Activated naive CD4-positive, alpha-beta T cell treated with anti-CD3 and anti-CD28 coated beads, Interleukin-2, amount 50 U/mL, for 24 hours (primary cell): ENCODE measurements at regions not wholly inside any gene's neighbourhood (a gene's known extent, or its start where the extent isn't known, plus 50 kb on each side); places are given as distances from the start of the nearest gene placed in this dataset.

ENCODE experiments used
- H3K27ac Mint-ChIP-seq: one replicate; pipeline ENCODE4 v1.8.0; 2021; ENCODE audit warnings: mild to moderate bottlenecking, mixed read lengths
- H3K27me3 Mint-ChIP-seq: one replicate; pipeline ENCODE4 v1.8.0; 2021; ENCODE audit warnings: mixed read lengths
- H3K36me3 Mint-ChIP-seq: one replicate; pipeline ENCODE4 v1.8.0; 2021; ENCODE audit warnings: mixed read lengths
- H3K4me1 Mint-ChIP-seq: one replicate; pipeline ENCODE4 v1.8.0; 2021; ENCODE audit warnings: mixed read lengths
- H3K4me3 Mint-ChIP-seq: one replicate; pipeline ENCODE4 v1.8.0; 2021; ENCODE audit warnings: mild to moderate bottlenecking, mixed read lengths
- H3K9me3 Mint-ChIP-seq: one replicate; pipeline ENCODE4 v1.8.0; 2021; ENCODE audit warnings: mixed read lengths

DNA sequence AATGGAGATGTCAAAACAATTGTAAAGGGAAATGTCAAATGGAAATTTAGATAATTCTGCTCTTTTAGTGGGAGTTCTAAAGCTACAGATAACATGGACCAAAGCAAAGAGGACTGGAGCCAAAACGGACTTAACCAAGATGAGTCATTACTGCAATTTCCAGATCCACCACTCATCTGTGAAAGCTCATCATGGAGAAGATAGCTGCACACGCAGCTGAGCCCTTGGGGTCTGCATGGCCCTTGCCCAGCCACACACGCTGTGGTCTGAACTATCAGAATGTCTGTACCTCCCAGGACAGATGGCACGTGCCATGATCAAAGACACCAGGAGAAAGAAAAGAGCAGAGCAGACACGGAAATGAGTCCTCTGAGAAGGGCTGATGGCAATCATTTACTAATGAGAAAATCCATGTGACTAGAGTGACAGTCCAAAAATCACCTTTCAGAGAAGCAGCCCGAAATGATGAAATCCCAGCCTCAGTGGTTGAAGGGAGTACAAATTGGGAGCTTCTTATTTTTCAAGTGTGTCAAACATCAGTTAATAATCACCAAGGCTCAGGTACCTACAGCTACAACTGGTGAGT lies 177.9 kb upstream of the MGMT start:
- Mint-ChIP-seq H3K9me3 (no peaks in the 10 kb centered on the region), H3K27me3 (peaks cover 4% of the 10 kb centered on the region), H3K36me3 (no peaks in the 10 kb centered on the region), H3K27ac (no peak overlapping the region), H3K4me1 (no peaks in the 10 kb centered on the region), H3K4me3 (no peak overlapping the region)

DNA sequence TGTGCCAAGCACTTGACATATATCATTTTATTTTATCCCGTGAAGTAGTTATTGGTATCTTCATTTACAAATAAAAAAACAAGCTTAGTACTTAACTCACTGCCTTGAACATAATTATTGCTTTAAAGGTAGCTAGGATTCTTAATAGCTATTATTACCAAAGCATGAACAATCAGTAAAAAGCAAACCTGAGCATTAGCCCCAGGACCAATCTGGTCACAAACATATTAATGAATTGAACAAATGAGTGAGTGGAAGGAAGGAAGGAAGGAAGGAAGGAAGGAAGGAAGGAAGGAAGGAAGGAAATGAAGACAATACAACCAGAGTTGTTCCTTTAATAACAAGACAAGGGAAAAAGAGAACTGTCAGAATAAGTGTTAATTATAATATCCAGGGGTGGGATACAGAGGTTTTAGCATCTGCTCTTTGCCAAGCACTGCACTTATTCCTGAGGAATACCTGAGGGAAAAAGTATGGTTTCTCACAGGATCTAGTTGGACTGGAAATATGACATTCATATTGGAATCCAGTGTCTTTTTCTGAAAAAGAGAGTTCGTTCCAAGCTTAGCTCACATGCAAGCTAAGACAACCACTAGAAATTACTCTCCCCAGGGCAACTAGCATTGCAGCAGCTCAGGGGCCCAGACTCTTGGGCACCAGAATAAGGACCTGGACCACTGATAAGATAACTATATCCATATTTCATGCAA lies 172.9 kb upstream of the MGMT start:
- Mint-ChIP-seq H3K36me3 (no peaks in the 10 kb centered on the region), H3K27me3 (peaks cover 3% of the 10 kb centered on the region), H3K9me3 (no peaks in the 10 kb centered on the region), H3K27ac (no peak overlapping the region), H3K4me3 (no peak overlapping the region), H3K4me1 (no peaks in the 10 kb centered on the region)

DNA sequence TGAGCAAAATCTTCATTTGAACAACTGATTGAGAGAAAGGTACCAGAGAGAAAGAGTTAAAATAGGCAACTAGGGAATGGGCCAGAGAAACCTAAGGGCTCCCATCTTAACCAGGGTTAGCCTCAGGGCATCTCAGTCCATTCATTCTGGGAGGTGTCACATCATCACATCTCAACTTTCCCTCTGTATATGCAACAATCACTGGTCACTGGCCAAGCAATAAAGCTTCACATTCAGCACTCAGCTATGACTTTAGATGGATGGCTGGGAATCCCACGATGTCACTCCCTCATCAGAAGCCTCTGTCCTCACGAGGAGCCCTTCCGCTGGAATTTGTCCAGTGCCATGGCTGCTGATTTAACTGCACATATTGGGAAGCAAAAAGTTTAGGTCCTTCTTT lies 172.1 kb upstream of the MGMT start:
- H3K36me3 Mint-ChIP-seq, result no peaks in the 10 kb centered on the region
- no peaks in the 10 kb centered on the region for H3K4me1 Mint-ChIP-seq
- no peaks in the 10 kb centered on the region for H3K9me3 Mint-ChIP-seq

DNA sequence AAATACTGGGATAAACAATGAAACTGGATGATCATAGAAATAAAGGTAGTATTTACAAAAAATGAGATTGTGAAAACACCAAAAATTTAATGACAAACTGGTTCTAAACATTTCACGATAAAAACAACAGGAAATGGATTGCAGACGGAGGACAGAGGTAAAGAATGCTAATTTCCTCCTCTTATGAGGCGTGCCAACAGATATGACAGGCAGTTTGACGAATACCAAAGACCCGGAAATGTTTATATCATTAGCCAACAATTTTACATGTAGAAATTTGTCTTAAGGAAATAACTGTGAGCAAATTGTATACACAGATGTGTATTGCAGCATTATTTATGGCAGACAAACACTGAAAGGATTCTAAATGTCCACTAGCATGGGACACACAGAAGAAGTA lies 162.0 kb upstream of the MGMT start:
- Mint-ChIP-seq H3K36me3 (no peaks in the 10 kb centered on the region), H3K4me3 (no peak overlapping the region), H3K27ac (no peak overlapping the region), H3K9me3 (no peaks in the 10 kb centered on the region), H3K27me3 (peaks cover 2% of the 10 kb centered on the region), H3K4me1 (no peaks in the 10 kb centered on the region)

More for the DNA sequence above, 172.1 kb upstream of the MGMT start:
- H3K27ac Mint-ChIP-seq, result no peak overlapping the region
- peaks cover 3% of the 10 kb centered on the region for H3K27me3 Mint-ChIP-seq
- no peak overlapping the region for H3K4me3 Mint-ChIP-seq

DNA sequence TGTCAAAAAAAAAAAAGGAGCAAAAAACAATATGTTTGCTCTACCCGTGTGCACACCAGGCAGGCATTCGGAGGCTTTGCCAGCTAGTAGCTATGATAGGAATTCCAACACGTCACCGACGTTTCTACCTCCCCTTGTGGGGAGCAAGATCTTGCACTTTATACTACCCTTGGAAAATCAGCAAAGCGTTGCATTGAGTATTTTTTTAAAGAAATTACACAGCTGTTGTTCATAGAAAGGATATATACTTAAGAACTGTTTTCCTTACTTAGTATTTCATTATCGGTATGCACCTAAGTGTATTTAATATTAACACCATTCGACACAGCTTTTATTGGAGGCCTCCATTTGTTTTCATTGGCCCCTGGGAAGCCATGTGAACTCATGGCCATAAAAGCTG lies 159.9 kb upstream of the MGMT start:
- no peaks in the 10 kb centered on the region for H3K9me3 Mint-ChIP-seq
- H3K36me3 Mint-ChIP-seq, result no peaks in the 10 kb centered on the region
- no peak overlapping the region for H3K27ac Mint-ChIP-seq
- no peak overlapping the region for H3K4me3 Mint-ChIP-seq
- no peaks in the 10 kb centered on the region for H3K4me1 Mint-ChIP-seq
- peaks cover 2% of the 10 kb centered on the region for H3K27me3 Mint-ChIP-seq

DNA sequence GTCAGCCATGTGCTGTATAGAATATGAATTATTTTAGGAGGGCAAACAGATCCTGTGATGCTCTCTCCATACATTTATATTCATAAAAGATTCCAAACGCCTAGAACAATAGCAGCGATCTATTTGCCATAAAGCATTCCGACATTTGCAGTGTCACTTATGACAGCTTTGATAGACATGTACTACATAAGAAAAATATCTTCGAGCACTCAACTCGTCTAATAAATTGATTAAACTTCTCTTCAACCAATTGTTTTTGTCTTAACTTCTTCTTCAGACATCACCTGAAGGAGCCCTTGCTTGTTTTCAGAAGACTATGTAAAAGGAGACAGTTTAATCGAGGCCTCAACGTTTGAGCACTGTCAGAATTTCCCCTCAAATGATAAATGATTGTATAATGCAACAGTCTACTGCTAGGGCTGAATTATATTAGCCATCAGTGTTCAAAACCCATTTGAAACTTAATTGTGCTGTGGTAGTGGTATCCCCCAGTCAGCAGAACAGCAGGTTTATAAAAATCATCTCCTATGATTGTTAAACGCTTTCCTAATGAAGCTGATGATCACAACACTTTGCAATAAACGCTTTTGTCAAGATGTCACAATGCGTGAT lies 158.0 kb upstream of the MGMT start:
- H3K27ac Mint-ChIP-seq, result no peak overlapping the region
- no peaks in the 10 kb centered on the region for H3K9me3 Mint-ChIP-seq
- H3K4me1 Mint-ChIP-seq, result no peaks in the 10 kb centered on the region
- peaks cover 4% of the 10 kb centered on the region for H3K27me3 Mint-ChIP-seq
- H3K36me3 Mint-ChIP-seq, result no peaks in the 10 kb centered on the region
- no peak overlapping the region for H3K4me3 Mint-ChIP-seq

DNA sequence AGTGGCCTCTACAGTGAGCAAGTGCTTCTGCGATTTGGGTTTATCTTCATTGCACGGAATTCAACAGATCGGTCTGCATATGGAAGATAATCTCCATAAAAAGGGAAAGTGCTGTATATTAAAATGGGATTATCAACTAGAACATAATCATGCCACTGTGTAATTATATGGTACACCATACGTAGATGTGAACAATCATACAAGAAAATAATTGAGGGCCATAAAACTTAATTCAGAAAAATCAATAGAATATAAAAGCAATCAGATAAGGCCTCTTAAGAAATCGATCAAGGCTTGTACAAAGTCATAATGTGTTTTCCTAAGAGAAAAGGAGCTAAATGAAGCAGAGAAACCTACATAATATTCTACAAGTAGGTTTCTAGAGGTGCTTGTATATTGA lies 157.5 kb upstream of the MGMT start:
- Mint-ChIP-seq H3K27me3 (peaks cover 4% of the 10 kb centered on the region), H3K4me3 (no peak overlapping the region), H3K27ac (no peak overlapping the region), H3K36me3 (no peaks in the 10 kb centered on the region), H3K9me3 (peaks cover under 1% of the 10 kb centered on the region), H3K4me1 (no peaks in the 10 kb centered on the region)

DNA sequence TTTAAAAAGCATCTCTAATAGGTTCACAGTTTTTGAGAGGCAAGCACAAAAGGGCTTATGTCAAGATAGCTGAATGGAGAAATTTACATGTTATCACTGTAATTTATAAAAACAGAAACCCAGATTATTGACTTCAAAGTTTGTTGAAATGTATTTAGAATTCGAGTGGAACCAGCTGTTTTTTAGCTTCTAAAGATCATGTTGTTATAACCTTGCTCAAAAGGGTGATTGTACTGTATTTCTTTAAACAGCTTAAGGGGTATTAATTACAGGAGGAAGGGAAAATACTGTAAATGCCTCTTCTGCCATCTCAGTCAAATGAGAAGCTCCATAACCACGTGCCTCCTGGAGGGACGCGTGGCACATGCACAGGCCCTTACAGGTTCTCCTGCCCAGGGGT lies 156.2 kb upstream of the MGMT start:
- Mint-ChIP-seq H3K36me3 (no peaks in the 10 kb centered on the region), H3K9me3 (peaks cover 7% of the 10 kb centered on the region), H3K4me3 (no peak overlapping the region), H3K27ac (no peak overlapping the region), H3K27me3 (peaks cover 6% of the 10 kb centered on the region), H3K4me1 (no peaks in the 10 kb centered on the region)

DNA sequence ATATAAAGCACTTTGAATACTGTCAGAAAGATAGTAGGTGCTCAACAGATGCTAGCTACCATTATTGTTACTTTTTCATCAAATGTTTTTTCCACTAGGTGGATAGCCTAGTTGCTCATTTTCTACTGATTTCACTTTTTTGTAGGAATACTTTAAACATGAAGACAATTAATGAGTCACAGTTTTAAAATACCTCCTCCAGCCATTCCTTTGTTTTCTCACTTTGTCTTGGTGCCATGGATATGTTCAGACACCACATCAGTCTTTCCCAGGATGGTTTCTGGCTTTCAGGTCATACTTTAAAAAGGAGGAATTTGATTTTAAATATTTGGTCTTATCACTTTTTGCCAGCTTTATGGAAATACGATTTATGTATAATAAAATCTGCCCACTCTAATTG lies 147.1 kb upstream of the MGMT start:
- Mint-ChIP-seq H3K4me1 (no peaks in the 10 kb centered on the region), H3K4me3 (no peak overlapping the region), H3K36me3 (peaks cover 5% of the 10 kb centered on the region), H3K9me3 (peaks cover 16% of the 10 kb centered on the region), H3K27me3 (peaks cover 5% of the 10 kb centered on the region), H3K27ac (no peak overlapping the region)

DNA sequence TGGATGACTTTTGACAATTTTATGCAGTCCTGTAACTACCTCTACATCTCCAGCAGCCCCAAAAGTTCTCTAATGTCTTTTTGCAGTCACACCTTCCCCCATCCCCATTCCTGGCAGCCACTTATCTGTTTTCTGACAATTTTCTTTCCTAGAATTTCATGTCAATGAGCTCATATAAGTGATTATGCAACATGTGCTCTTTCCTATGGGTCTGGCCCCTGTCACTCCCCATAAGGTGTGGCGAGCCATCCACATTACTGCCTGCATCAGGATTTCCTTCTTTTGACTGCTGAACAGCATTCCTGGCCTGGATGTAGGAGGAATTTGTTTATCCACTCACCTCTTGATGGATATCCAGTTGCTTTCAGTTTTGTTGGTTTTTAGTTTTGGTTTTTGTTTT lies 146.7 kb upstream of the MGMT start:
- H3K36me3 Mint-ChIP-seq, result peaks cover 5% of the 10 kb centered on the region
- H3K27ac Mint-ChIP-seq, result peak overlapping the region; percentile 2
- H3K4me1 Mint-ChIP-seq, result no peaks in the 10 kb centered on the region
- peaks cover 14% of the 10 kb centered on the region for H3K9me3 Mint-ChIP-seq
- no peak overlapping the region for H3K4me3 Mint-ChIP-seq
- H3K27me3 Mint-ChIP-seq, result peaks cover 4% of the 10 kb centered on the region

DNA sequence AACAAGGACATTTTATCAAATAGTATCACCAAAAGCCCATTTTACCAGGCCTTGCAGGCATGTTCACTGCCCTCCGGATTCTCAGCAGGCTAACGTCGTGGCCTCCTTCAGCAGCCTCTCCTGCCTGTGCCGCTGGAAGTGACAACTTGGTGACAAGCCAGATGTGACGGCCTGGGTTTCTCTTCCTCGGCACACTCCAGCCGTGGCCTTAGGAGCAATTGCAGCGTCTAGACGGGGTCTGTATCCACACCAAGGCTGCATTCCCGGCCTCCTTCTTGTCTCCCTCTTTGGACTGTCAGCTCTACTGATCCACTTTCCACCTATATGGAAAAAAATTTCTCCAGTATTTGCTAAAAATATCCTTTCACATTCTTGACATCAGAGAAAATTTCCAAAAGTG lies 145.3 kb upstream of the MGMT start:
- Mint-ChIP-seq H3K27ac (no peak overlapping the region), H3K36me3 (peaks cover 5% of the 10 kb centered on the region), H3K27me3 (peaks cover 6% of the 10 kb centered on the region), H3K4me1 (no peaks in the 10 kb centered on the region), H3K9me3 (peaks cover 6% of the 10 kb centered on the region), H3K4me3 (no peak overlapping the region)

DNA sequence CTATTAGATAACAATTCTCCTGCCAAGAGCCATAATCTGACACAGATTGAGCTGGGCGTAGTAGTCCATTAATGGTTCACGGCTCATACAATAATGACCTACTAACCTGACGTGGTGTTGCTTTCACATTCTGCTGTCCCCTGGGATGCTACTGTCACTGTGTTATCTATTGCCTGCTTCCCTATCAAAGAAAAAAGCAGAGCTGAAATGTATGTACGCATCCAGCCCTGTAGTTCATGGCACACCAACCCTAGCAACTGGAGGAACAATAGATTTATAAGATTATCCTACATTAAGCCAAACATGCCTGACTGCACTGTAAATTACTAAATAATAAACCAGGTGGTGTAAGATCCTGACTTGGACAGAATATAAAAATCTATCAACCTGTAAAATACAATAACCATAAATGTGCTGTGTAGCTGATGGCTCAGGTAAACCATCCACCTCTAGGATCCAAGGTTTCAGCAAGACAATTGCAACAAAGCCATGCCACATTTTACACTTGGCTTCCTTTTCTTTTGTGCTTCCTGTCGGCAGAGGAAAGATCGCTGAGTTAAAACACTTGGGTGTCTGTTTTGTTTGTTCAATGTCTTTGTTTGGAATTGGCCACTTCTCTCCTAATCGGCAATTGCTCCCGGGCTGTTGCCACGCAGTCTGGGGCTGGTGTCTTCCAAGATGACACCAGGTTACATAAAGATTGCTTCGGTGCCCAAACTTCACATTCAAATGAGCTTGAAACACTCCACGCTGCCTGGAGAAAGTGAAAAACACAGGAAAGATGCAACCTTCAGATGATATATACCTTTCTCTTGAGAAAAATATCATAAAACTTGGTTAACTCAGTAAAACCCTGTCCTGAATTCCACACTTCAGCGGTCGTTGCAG lies 143.9 kb upstream of the MGMT start:
- Mint-ChIP-seq H3K27me3 (peaks cover 4% of the 10 kb centered on the region), H3K4me1 (no peaks in the 10 kb centered on the region)

DNA sequence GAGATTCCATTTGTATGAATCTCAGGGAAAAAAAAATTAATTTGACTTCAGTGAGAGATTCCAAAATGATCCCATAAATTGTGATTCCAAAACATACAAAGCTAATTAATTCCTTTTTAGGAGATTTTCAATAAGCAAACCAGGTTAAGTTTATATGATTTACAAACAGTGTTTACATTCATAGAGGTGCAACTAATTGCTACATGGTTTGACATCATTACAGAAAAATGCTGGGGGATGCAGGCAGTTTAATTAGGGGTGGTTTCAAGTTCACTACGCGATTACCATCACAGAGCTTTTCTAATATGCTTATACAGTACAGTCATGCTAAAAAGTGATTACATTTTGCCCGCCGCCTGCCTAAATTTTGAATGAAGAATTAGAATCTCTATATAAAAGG lies 143.2 kb upstream of the MGMT start:
- peaks cover 5% of the 10 kb centered on the region for H3K36me3 Mint-ChIP-seq
- H3K27me3 Mint-ChIP-seq, result peaks cover 4% of the 10 kb centered on the region
- no peaks in the 10 kb centered on the region for H3K4me1 Mint-ChIP-seq
- no peak overlapping the region for H3K27ac Mint-ChIP-seq
- H3K9me3 Mint-ChIP-seq, result peaks cover 6% of the 10 kb centered on the region
- no peak overlapping the region for H3K4me3 Mint-ChIP-seq

More for the DNA sequence above, 143.9 kb upstream of the MGMT start:
- Mint-ChIP-seq H3K36me3 (peaks cover 5% of the 10 kb centered on the region), H3K4me3 (no peak overlapping the region), H3K9me3 (peaks cover 6% of the 10 kb centered on the region), H3K27ac (no peak overlapping the region)

DNA sequence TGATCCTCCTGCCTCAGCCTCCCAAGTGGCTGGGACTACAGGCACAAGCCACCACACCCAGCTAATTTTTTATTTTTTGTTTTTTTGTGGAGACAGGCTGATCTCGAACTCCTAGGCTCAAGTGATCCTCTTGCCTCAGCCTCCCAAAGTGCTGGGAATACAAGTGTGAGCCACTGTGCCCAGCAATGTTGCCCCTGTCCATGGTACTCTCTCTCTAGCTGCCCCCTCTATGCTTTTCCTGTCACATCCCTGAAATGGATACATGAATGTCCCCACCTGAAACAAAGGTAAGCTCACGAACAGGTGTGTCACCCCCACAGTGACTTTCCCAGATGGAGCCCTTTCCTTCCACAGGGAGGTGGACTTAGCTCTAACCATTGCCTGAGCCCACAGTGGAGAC lies 141.1 kb upstream of the MGMT start:
- no peaks in the 10 kb centered on the region for H3K36me3 Mint-ChIP-seq
- peaks cover 5% of the 10 kb centered on the region for H3K27me3 Mint-ChIP-seq
- no peak overlapping the region for H3K27ac Mint-ChIP-seq
- H3K4me1 Mint-ChIP-seq, result no peaks in the 10 kb centered on the region
- no peaks in the 10 kb centered on the region for H3K9me3 Mint-ChIP-seq
- no peak overlapping the region for H3K4me3 Mint-ChIP-seq

DNA sequence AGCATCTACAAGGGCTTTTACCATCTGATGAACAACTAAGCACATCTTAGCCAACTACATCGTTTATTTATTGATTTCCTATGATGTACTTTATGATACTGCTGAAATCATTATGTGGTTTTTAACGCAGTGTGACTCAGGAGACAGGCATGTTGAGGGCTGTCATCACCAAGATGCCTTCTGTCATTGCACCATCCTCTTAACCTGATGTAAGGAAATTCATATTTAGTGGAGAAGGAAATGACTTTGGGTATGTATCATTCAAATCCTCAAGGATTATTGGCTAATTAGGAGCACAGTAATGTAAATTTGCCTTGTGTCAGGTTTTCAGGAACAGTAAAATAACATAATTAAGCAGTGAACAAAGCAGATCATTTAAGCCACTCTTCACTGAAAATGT lies 138.5 kb upstream of the MGMT start:
- Mint-ChIP-seq H3K27ac (no peak overlapping the region), H3K9me3 (no peaks in the 10 kb centered on the region)

More for the DNA sequence above, 138.5 kb upstream of the MGMT start:
- H3K27me3 Mint-ChIP-seq, result peaks cover 7% of the 10 kb centered on the region
- H3K4me1 Mint-ChIP-seq, result no peaks in the 10 kb centered on the region
- H3K36me3 Mint-ChIP-seq, result no peaks in the 10 kb centered on the region
- no peak overlapping the region for H3K4me3 Mint-ChIP-seq
